ENCODE measurements at regions not wholly inside any gene's neighbourhood (a gene's known extent, or its start where the extent isn't known, plus 50 kb on each side); places are given as distances from the start of the nearest gene placed in this dataset.

DNA sequence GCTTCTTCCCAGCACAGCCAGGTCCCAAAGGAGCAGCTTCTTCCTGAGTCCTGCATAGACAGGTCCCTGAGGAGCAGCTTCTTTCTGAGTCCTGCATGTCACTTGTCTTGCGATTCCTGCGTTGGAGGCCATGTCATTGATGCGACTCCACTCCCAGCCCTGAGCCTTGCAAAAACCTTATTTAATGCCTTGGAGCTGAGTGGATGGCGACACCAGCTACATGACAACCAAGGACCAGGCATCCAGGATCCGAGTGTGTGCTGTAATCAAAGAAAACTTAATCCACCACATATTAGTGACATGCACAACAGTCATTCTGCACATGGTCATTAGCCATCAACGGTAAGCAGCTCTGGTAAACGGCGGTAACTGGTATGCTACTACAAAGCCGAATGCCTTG lies 315.8 kb downstream of the TEX29 start:
- Mint-ChIP-seq H3K4me1 (ENCODE audit: unreplicated experiment) (no peaks in the 10 kb centered on the region), H3K27me3 (ENCODE audit: unreplicated experiment) (no peaks in the 10 kb centered on the region), H3K4me3 (ENCODE audit: unreplicated experiment) (no peak overlapping the region), H3K9me3 (ENCODE audit: unreplicated experiment) (no peaks in the 10 kb centered on the region), H3K36me3 (ENCODE audit: unreplicated experiment) (no peaks in the 10 kb centered on the region), H3K27ac (ENCODE audit: unreplicated experiment) (no peak overlapping the region)
- DNase-seq (ENCODE audit: extremely low spot score, unreplicated experiment): peak; percentile 51
- TF ChIP-seq, protein P1, sequence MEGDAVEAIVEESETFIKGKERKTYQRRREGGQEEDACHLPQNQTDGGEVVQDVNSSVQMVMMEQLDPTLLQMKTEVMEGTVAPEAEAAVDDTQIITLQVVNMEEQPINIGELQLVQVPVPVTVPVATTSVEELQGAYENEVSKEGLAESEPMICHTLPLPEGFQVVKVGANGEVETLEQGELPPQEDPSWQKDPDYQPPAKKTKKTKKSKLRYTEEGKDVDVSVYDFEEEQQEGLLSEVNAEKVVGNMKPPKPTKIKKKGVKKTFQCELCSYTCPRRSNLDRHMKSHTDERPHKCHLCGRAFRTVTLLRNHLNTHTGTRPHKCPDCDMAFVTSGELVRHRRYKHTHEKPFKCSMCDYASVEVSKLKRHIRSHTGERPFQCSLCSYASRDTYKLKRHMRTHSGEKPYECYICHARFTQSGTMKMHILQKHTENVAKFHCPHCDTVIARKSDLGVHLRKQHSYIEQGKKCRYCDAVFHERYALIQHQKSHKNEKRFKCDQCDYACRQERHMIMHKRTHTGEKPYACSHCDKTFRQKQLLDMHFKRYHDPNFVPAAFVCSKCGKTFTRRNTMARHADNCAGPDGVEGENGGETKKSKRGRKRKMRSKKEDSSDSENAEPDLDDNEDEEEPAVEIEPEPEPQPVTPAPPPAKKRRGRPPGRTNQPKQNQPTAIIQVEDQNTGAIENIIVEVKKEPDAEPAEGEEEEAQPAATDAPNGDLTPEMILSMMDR (IDR thresholded peaks at IDR 0.05): no peak

DNA sequence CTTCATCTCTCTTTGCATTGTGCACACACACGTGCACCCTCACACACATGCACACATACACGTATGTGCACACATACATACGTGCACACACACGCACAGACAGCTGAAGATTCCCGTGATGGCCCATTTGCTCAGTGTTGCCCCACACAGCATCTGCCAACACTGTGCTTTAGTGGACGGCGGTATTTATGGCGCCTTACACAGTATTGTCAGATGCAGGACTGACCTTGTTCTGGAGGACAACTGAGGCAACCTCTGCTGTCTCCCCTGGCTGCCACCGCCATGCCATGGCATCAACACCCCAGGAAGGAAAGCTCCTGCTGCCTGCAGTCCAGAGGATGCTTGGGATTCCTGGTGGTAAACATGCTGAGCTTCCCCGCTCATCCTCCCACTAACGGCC lies 316.4 kb downstream of the TEX29 start:
- TF ChIP-seq, protein P1 (IDR thresholded peaks at IDR 0.05): no peak
- H3K9me3 Mint-ChIP-seq (ENCODE audit: unreplicated experiment): no peaks in the 10 kb centered on the region
- peak; percentile 64 for DNase-seq (ENCODE audit: extremely low spot score, unreplicated experiment)
- H3K4me3 Mint-ChIP-seq (ENCODE audit: unreplicated experiment): no peak overlapping the region
- H3K36me3 Mint-ChIP-seq (ENCODE audit: unreplicated experiment): no peaks in the 10 kb centered on the region
- H3K4me1 Mint-ChIP-seq (ENCODE audit: unreplicated experiment): no peaks in the 10 kb centered on the region
- no peak overlapping the region for H3K27ac Mint-ChIP-seq (ENCODE audit: unreplicated experiment)
- no peaks in the 10 kb centered on the region for H3K27me3 Mint-ChIP-seq (ENCODE audit: unreplicated experiment)

DNA sequence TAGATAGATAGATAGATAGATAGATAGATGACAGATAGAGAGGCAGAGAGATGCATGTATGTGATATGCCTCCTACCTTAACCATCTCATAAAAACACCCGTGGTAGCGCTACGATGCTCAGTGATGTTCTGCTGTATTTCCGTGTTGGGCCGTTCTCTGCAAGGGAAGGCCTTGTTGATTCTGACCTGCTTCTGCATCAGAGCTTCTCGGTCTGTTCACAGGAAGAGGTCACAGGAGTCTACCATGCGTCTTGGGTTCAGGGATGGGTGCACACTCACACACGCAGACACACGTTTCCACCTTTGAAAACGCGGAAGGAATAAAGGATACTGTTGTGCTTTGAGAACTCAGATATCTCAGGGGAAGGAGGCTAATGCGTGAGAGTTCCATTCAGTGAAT lies 316.9 kb downstream of the TEX29 start:
- peak; percentile 60 for DNase-seq (ENCODE audit: extremely low spot score, unreplicated experiment)
- H3K27ac Mint-ChIP-seq (ENCODE audit: unreplicated experiment): no peak overlapping the region
- no peaks in the 10 kb centered on the region for H3K4me1 Mint-ChIP-seq (ENCODE audit: unreplicated experiment)
- no peak overlapping the region for H3K4me3 Mint-ChIP-seq (ENCODE audit: unreplicated experiment)
- no peaks in the 10 kb centered on the region for H3K36me3 Mint-ChIP-seq (ENCODE audit: unreplicated experiment)
- TF ChIP-seq, protein P1 (IDR thresholded peaks at IDR 0.05): no peak
- H3K27me3 Mint-ChIP-seq (ENCODE audit: unreplicated experiment): no peaks in the 10 kb centered on the region
- H3K9me3 Mint-ChIP-seq (ENCODE audit: unreplicated experiment): no peaks in the 10 kb centered on the region

DNA sequence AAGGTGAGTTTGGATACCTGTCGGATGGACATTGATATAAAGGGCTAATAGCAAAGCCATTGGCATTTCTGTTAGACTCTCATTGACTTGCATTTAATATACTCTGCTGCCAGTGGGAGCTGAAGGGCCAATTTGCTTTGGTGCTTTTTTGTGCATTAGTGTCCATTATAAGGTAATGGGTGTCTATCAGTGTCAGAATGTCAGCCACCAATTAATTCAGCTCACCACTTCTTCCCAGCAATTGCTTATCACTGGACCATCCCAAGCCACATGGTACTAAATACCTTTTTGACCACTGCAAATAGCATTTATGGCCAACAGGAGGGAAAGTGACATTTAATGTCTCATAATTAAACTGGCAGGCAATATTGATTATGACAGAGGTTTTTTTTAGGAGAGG lies 317.8 kb downstream of the TEX29 start:
- H3K36me3 Mint-ChIP-seq (ENCODE audit: unreplicated experiment): no peaks in the 10 kb centered on the region
- no peak overlapping the region for H3K27ac Mint-ChIP-seq (ENCODE audit: unreplicated experiment)
- H3K27me3 Mint-ChIP-seq (ENCODE audit: unreplicated experiment): no peaks in the 10 kb centered on the region
- H3K4me3 Mint-ChIP-seq (ENCODE audit: unreplicated experiment): no peak overlapping the region
- no peaks in the 10 kb centered on the region for H3K9me3 Mint-ChIP-seq (ENCODE audit: unreplicated experiment)
- TF ChIP-seq, protein P1 (IDR thresholded peaks at IDR 0.05): no peak
- no peaks in the 10 kb centered on the region for H3K4me1 Mint-ChIP-seq (ENCODE audit: unreplicated experiment)
- peak; percentile 21 for DNase-seq (ENCODE audit: extremely low spot score, unreplicated experiment)

DNA sequence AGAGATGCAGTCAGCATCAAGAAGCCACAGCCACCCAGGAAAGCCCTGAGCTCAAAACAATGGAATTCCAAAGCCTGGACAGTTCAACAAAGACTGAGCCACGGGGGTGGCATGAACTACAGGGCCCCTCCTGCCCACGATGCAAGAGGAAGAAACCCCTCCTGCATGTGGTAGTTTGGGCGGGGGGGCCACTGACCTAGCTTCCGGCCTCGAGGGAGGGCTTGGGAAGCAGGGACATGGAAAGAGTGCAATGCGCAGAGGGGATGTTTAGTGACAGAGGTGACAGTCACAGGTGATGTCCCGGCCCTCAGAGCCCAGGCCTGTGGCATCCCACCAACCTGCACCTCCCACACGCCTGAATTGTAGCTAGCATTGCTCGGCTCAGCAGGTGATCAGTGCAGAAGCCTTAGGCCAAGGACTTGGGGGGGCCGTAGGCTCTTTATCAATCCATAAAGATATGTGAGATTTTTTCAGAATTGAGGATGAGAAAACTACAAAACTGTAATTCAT lies 318.8 kb downstream of the TEX29 start:
- H3K9me3 Mint-ChIP-seq (ENCODE audit: unreplicated experiment): no peaks in the 10 kb centered on the region
- no peaks in the 10 kb centered on the region for H3K36me3 Mint-ChIP-seq (ENCODE audit: unreplicated experiment)
- no peaks in the 10 kb centered on the region for H3K27me3 Mint-ChIP-seq (ENCODE audit: unreplicated experiment)
- TF ChIP-seq, protein P1 (IDR thresholded peaks at IDR 0.05): no peak
- no peaks in the 10 kb centered on the region for H3K4me1 Mint-ChIP-seq (ENCODE audit: unreplicated experiment)
- peak; percentile 76 for DNase-seq (ENCODE audit: extremely low spot score, unreplicated experiment)
- no peak overlapping the region for H3K27ac Mint-ChIP-seq (ENCODE audit: unreplicated experiment)
- H3K4me3 Mint-ChIP-seq (ENCODE audit: unreplicated experiment): no peak overlapping the region
